Bone marrow (tissue), 2 donors: ENCODE measurements at regions not wholly inside any gene's neighbourhood (a gene's known extent, or its start where the extent isn't known, plus 50 kb on each side); places are given as distances from the start of the nearest gene placed in this dataset.
"Not testable (repeated sequence)": the region's sequence is repeated elsewhere in the genome, so short reads cannot be mapped to it uniquely, and the experiment has no call there.

Experiments
- DNase-seq, 2 donors: peaks; one replicate each; lab custom pipeline; 2025; lab: John Stamatoyannopoulos, UW

- DNase-seq, result peak; percentile 2 to 91
Observed at GRCh38 chr13:90800082-90800746, 547.3 kb upstream of the MIR17HG start.

DNA sequence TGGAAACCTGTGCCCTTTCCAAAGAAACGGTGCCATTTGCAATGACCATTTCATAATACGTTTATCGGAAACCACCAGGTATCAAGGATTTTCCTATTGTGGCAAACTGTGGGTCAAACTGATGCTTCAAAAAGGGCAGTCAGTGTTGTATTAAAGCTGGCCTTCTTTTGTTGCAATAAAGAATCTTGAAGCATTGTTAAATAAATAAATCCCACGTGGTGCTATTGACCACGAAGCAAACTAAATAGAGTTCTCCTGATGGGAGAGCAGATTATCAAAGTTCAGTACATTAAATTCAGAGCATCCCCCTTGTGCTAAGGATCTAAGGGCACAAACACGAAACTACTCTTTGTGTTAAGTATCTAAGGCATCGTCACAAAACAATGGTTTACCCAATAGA is 545.9 kb upstream of the MIR17HG start:
- no peak for DNase-seq

DNA sequence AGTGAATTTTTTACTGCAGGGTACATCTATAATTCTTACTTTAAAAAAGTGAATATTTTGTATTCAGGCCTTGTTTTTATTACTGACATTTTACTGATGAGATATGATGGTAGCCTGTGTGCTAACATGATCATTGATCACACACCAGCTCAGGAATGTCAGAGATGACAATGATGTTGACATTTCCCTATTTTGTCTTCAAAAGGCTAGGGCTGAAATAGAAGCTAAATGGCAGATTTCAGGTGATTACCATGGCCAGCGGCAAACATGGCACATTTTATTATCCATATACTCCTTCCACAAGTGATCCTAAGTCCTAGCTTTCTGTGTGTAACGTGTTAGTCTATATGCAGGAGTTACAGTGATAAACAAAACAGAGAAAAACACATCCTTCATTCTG is 544.3 kb upstream of the MIR17HG start:
- DNase-seq, result no peak

DNA sequence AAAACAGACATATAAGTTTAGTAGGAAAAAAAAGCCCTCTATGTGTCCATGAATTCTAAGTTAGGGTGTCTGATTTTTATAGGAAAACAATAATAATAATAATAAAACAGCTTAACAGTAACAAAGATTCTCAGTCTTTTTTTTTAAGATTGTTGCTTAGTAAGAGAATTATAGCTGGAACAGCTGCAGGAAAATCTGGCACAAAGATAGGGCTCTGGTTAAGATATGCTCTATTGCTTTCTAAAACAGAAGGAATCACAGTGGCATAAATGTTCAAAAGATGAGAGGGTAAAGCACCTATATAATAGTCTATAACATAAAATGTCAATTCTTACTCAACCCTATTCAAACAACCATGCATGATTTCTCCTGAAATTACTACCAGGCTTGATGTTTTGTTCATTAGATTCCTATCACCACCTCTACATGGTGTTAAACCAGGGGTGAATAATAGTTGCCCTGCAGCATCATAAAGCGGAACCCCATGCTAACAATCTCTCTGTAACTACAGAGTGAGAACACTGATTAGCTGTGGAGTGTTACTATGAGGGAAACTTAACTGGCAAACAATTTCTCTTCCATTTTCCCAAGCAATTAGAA is 541.4 kb upstream of the MIR17HG start:
- DNase-seq, result no peak

DNA sequence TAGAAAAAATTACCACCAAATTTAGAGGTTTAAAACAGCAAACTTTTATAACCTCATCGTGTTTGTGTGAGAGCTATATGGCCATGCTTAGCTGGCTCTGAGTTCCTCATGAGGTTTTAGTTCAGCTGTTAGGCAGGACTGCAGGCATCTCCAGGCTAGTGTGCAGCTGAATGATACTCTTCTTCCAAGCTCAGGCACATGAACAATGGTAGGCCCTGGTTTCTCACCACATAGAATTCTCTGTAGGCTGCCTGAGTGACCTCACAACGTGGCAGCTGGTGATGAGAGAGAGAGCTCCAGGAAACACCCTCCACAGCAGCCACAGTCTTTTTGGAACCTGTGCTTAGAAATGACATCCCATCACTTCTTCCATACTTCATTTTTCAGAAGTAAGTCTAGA is 540.6 kb upstream of the MIR17HG start:
- DNase-seq, result no peak

GRCh38 chr13:90808838-90809237 is 538.6 kb upstream of the MIR17HG start:
- DNase-seq, result no peak

GRCh38 chr13:90824032-90824431 is 523.5 kb upstream of the MIR17HG start:
- DNase-seq, result no peak

DNA sequence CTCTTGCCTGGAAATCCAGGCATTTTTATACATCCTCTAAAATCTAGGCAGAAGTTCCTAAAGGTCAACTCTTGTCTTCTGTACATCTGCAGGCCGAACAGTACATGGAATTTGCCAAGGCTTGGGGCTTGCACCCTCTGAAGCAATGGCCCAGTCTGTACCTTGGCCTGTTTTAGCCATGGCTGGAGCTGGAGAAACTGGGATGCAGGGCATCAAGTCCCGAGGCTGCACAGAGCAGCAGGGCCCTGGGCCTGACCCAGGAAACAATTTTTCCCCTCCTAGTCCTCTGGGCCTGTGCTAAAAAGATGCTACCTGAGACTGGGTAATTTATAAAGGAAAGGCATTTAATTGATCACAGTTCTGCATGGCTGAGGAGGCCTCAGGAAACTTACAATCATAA is 520.8 kb upstream of the MIR17HG start:
- no peak for DNase-seq

- no peak for DNase-seq
Observed at GRCh38 chr13:90830782-90831181, 516.7 kb upstream of the MIR17HG start.

GRCh38 chr13:90833951-90834350 is 513.5 kb upstream of the MIR17HG start:
- DNase-seq, result no peak

DNA sequence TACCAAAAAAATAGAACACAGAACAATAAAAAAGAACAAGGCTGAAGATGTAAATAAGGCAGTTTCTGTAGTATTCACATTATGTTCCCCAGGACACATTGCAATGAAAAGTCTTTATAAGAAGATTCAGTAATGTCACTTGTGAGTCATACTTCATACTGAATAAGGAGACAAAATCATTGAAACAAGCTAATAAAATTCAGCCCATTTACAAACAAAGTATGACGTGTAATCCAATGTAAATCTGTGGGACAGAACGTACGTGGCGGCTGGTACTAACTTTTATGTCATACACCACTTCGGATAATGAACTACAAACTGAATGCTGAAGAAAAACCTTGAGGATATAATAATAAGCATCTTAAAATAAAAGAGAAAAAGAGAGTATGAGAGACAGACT is 512.8 kb upstream of the MIR17HG start:
- no peak for DNase-seq

DNA sequence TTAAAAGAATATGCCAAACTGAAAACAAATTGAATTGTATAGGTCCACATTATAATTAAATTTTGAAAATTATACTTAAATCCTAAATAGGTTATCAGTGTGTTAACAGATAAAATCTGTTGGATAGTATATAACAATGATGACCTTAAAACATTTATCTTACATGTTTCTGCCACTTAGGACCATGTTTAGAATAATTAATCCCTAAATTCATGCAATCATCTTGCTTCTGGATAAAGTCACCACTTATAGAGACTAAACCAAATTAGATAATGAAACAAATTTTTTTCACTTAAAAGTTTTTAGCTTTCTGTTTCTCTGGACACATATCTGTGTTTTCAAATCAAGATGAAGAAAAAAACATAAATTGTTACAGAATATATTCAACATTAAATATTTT is 511.7 kb upstream of the MIR17HG start:
- no peak for DNase-seq

DNA sequence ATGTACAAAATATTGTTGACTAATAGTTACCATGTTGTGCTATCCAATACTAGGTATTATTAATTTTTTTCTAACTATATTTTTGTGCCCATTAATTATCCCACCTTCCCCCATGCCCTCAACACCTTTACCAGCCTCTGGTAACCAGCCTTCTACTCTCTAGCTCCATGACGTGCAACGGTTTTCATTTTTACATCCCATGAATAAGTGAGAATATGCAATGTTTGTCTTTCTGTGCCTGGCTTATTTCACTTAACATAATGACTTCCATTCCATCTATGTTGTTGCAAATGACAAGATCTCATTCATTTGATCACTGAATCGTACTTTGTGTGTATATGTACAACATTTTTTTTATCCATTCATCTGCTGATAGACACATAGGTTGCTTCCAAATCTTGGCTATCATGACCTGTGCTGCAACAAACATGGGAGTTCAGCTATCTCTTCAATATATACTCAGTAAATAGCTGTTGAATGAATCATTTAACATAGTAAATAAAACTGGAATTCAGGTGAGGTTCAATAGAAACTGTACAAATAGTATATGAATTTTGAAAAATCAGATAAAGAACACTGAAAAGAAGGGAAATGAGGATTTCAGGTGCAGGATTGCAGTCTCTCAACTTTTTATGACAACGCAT is 509.0 kb upstream of the MIR17HG start:
- DNase-seq, result no peak

DNA sequence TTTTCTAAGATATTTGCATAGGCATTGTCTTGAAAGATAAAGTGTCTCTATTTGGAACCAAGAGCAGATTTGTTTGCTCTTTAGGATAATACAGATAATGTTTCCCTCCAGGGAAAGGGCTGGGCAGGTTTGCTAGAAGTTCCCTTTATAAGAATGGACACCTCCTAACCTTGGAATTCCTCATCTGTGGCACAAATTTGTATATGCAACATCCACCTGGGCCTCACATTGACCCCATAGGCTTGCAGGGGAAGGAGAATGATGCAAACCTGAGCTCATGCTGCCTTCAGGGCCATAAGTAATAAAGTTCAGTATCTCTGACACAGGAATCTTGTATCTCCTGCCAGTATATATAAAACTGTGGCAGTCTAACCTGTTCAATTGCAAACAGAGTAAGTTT is 508.4 kb upstream of the MIR17HG start:
- DNase-seq, result no peak

DNA sequence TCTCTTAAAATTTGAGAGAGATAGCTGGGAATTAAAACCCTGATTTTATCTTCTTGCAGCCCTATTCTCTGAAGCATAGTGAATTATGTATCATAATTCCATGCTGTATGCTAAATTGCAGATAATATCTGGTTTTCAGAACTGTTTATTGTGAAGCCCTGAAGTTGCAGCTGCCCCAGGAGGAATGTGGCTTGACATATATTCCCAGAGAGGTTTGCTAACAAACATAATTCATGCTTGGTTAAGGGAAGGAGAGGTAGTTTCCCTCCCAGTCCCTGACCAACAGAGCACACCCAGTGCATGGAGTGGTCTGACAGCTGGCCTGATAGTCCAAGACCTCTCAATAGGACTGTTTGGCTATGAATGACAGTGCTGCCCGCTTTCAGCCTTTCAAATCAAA is 500.6 kb upstream of the MIR17HG start:
- no peak for DNase-seq

DNA sequence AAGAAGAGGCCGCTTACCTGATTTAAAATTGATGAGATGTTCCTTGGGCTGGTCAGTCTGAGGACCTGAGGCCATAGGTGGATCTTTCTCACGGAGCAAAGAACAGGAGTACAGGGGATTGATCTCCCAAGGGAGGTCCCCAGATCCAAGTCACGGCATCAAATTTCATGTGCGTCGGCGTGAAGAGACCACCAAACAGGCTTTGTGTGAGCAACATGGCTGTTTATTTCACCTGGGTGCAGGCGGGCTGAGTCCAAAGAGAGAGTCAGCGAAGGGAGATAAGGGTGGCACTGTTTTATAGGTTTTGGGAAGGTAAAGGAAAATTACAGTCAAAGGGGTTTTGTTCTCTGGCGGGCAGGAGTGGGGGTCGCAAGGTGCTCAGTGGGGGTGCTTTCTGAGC is 493.8 kb upstream of the MIR17HG start:
- not testable (repeated sequence) for DNase-seq

- no peak for DNase-seq
Observed at GRCh38 chr13:90857921-90858320, 489.6 kb upstream of the MIR17HG start.

DNA sequence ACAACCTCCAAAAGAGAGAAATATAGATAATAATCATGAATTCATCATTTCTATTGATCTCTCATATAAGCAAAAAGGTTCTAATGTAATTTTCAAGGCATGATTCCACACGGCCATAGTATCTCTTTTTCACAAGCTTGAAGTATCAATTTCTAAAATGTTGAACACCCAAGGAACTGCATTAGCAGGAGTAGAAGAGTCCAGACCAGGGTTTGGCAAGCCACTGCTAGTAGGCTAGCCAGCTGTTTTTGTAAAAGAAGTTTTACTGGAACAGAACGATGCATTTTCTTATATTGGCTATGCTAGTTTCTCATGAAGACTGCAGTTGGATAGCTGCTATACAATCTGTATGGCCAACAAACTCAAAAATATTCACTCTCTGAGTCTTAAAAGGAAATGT is 481.5 kb upstream of the MIR17HG start:
- no peak for DNase-seq

DNA sequence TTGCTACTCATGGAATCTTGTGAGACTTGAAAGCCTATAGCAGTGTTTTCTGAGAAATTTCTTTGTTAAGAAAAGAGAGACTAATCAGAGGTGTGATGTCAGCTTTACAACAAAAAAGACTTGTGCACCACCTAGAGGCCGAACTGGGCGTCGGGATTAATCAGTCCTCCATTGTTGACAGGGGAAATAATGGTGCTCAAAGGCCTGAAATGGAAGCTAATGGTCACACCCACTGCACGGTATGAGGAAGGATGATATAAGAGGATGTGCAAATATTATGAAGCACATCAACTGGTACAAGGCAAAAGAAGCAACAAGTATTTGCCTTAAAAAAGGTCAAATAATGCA is 480.2 kb upstream of the MIR17HG start:
- DNase-seq, result peak; percentile 3 to 71

- no peak for DNase-seq
Observed at GRCh38 chr13:90868321-90868920, 479.1 kb upstream of the MIR17HG start.

GRCh38 chr13:90869580-90869979 is 477.9 kb upstream of the MIR17HG start:
- DNase-seq, result no peak

- no peak for DNase-seq
Observed at GRCh38 chr13:90872491-90873025, 474.9 kb upstream of the MIR17HG start.

DNA sequence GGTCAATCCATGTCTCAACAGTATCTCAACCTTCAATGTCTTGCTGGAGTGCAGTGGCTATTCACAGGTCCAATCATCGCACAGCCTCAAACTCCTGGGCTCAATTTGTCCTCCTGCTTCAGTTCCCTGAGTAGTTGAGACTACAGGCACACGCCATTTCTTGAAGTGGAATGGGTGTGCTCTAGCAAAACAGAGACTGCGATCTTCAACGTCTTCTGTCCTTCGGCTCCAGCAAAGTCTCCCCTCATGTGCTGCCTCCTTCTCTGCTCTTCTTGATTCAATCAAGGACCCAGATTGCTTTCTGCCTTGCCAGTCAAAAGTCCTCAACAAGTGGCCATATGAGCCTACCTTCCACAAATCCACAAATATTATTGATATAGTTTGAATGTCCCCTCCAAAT is 466.7 kb upstream of the MIR17HG start:
- DNase-seq, result no peak
